ENCODE measurements at regions not wholly inside any gene's neighbourhood (a gene's known extent, or its start where the extent isn't known, plus 50 kb on each side); places are given as distances from the start of the nearest gene placed in this dataset.

GRCh38 chr2:225207471-225207870 lies 165.2 kb upstream of the DOCK10 start:
- intact Hi-C loops (cut with micrococcal nuclease): no loop called here
- Mint-ChIP-seq H3K4me3 (no peak overlapping the region), H3K36me3 (ENCODE audit: low read depth) (peaks cover 1% of the 10 kb centered on the region), H3K27ac (no peak overlapping the region), H3K27me3 (no peaks in the 10 kb centered on the region), H3K4me1 (ENCODE audit: low read depth) (no peaks in the 10 kb centered on the region), H3K9me3 (peaks cover 1% of the 10 kb centered on the region)
- no peak for DNase-seq
- TF ChIP-seq CTCF (IDR thresholded peaks at IDR 0.05): no peak
- ChIA-PET CTCF (interaction anchor here (1.2 kb wide), 1 partner anchor 14 kb away, joined by 3 read pairs; no protein-coding TSS in a partner anchor), POLR2A (no interaction called here)
- no peak for ATAC-seq

DNA sequence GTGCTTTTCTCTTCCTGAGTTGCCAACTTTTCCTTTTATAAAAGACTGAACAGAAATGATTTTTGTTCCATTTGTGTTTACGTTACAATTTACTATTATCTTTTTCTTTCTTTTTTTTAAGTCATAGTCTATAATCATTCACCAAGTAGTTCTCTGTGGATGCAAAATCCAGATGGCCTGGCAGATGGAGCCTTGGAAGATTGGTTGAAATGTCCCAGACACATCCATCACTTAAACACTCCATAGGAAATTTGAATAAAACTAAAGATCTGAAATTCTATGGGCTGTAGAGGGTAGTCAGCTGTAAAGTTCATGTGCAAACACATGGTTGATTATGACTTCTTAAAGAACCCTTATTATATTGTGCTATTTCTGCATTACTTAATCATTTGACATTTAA lies 164.8 kb upstream of the DOCK10 start:
- no peak for TF ChIP-seq CTCF (IDR thresholded peaks at IDR 0.05)
- no peak overlapping the region for H3K27ac Mint-ChIP-seq
- H3K27me3 Mint-ChIP-seq: no peaks in the 10 kb centered on the region
- intact Hi-C loops (cut with micrococcal nuclease): no loop called here
- H3K4me1 Mint-ChIP-seq (ENCODE audit: low read depth): no peaks in the 10 kb centered on the region
- ChIA-PET POLR2A (no interaction called here), CTCF (interaction anchor here (1.2 kb wide), 1 partner anchor 14 kb away, joined by 3 read pairs; no protein-coding TSS in a partner anchor)
- ATAC-seq (no peak), DNase-seq (no peak)
- H3K9me3 Mint-ChIP-seq: peaks cover 1% of the 10 kb centered on the region
- no peak overlapping the region for H3K4me3 Mint-ChIP-seq
- H3K36me3 Mint-ChIP-seq (ENCODE audit: low read depth): peaks cover 1% of the 10 kb centered on the region

GRCh38 chr2:225196579-225196978 lies 154.3 kb upstream of the DOCK10 start:
- TF ChIP-seq CTCF (IDR thresholded peaks at IDR 0.05): no peak
- intact Hi-C loops (cut with micrococcal nuclease): no loop called here
- no peak for DNase-seq
- no peaks in the 10 kb centered on the region for H3K27me3 Mint-ChIP-seq
- H3K4me1 Mint-ChIP-seq (ENCODE audit: low read depth): no peaks in the 10 kb centered on the region
- POLR2A ChIA-PET: no interaction called here
- no peak overlapping the region for H3K4me3 Mint-ChIP-seq
- H3K27ac Mint-ChIP-seq: no peak overlapping the region
- no peak for ATAC-seq
- no peaks in the 10 kb centered on the region for H3K9me3 Mint-ChIP-seq
- CTCF ChIA-PET: no interaction called here
- no peaks in the 10 kb centered on the region for H3K36me3 Mint-ChIP-seq (ENCODE audit: low read depth)

- intact Hi-C loops (cut with micrococcal nuclease): no loop called here
- DNase-seq (no peak), ATAC-seq (no peak)
- Mint-ChIP-seq H3K4me3 (no peak overlapping the region), H3K27me3 (no peaks in the 10 kb centered on the region), H3K36me3 (ENCODE audit: low read depth) (no peaks in the 10 kb centered on the region), H3K9me3 (no peaks in the 10 kb centered on the region), H3K27ac (no peak overlapping the region), H3K4me1 (ENCODE audit: low read depth) (no peaks in the 10 kb centered on the region)
- CTCF ChIA-PET: no interaction called here
- POLR2A ChIA-PET: no interaction called here
- TF ChIP-seq CTCF (IDR thresholded peaks at IDR 0.05): no peak
These were observed 150.6 kb upstream of the DOCK10 start for GRCh38 chr2:225192869-225193268.

GRCh38 chr2:225190987-225191386 lies 148.7 kb upstream of the DOCK10 start:
- CTCF ChIA-PET: no interaction called here
- no peak for ATAC-seq
- Mint-ChIP-seq H3K27me3 (peaks cover 2% of the 10 kb centered on the region), H3K36me3 (ENCODE audit: low read depth) (no peaks in the 10 kb centered on the region), H3K27ac (no peak overlapping the region), H3K4me1 (ENCODE audit: low read depth) (no peaks in the 10 kb centered on the region), H3K4me3 (no peak overlapping the region), H3K9me3 (no peaks in the 10 kb centered on the region)
- POLR2A ChIA-PET: no interaction called here
- intact Hi-C loops (cut with micrococcal nuclease): no loop called here
- TF ChIP-seq CTCF (IDR thresholded peaks at IDR 0.05): no peak
- no peak for DNase-seq

Measured in activated CD8-positive, alpha-beta T cell treated with anti-CD3 and anti-CD28 coated beads for 36 hours (primary cell).